H9 (cell line): ENCODE measurements at regions not wholly inside any gene's neighbourhood (a gene's known extent, or its start where the extent isn't known, plus 50 kb on each side); places are given as distances from the start of the nearest gene placed in this dataset.

Source experiments
- DNase-seq: peaks from one replicate; pipeline ENCODE4 v3.0.0-alpha.2; 2017
- H2AFZ ChIP-seq: one replicate; pipeline ENCODE4 v1.6.1; 2013; ENCODE audit warnings: mild to moderate bottlenecking, low read length, control low read depth, moderate library complexity
- H2AK5ac ChIP-seq: 2 replicates; pipeline ENCODE4 v1.6.1; 2013; ENCODE audit warnings: low read length, control low read depth, mixed read lengths; ENCODE audit not compliant: insufficient read length
- H2BK120ac ChIP-seq: one replicate; pipeline ENCODE4 v1.6.1; 2013; ENCODE audit warnings: low read depth, mild to moderate bottlenecking, low read length, control low read depth, inconsistent platforms; ENCODE audit not compliant: poor library complexity, severe bottlenecking
- H2BK12ac ChIP-seq: 2 replicates; pipeline ENCODE4 v1.6.1; 2013; ENCODE audit warnings: low read length, control low read depth, mixed read lengths, low read depth; ENCODE audit not compliant: insufficient read length
- H2BK15ac ChIP-seq: 2 replicates; pipeline ENCODE4 v1.6.1; 2013; ENCODE audit warnings: low read depth, low read length, control low read depth
- H2BK20ac ChIP-seq: one replicate; pipeline ENCODE4 v1.6.1; 2013; ENCODE audit warnings: low read depth, mild to moderate bottlenecking, low read length, control low read depth, inconsistent platforms; ENCODE audit not compliant: poor library complexity, severe bottlenecking
- H2BK5ac ChIP-seq: 2 replicates; pipeline ENCODE4 v1.6.1; 2013; ENCODE audit warnings: low read length, control low read depth, mixed read lengths; ENCODE audit not compliant: insufficient read length
- H3K14ac ChIP-seq: 2 replicates; pipeline ENCODE4 v1.6.1; 2013; ENCODE audit warnings: low read length, control low read depth; ENCODE audit not compliant: insufficient read depth
- H3K18ac ChIP-seq: 2 replicates; pipeline ENCODE4 v1.6.1; 2013; ENCODE audit warnings: low read depth, mild to moderate bottlenecking, mixed read lengths, low read length, control low read depth; ENCODE audit not compliant: insufficient read length
- H3K23ac ChIP-seq: 2 replicates; pipeline ENCODE4 v1.6.1; 2013; ENCODE audit warnings: low read length, control low read depth, mixed read lengths, low read depth; ENCODE audit not compliant: insufficient read length
- H3K23me2 ChIP-seq: 2 replicates; pipeline ENCODE4 v1.6.1; 2013; ENCODE audit warnings: low read depth, mild to moderate bottlenecking, mixed read lengths, low read length, control low read depth; ENCODE audit not compliant: insufficient read length, poor library complexity, severe bottlenecking
- H3K27ac ChIP-seq: 2 replicates; pipeline ENCODE4 v1.5.1; 2013; ENCODE audit warnings: low read length, control low read depth, mixed read lengths, low read depth; ENCODE audit not compliant: insufficient read length
- H3K27me3 ChIP-seq: 2 replicates; pipeline ENCODE4 v1.6.1; 2013; ENCODE audit warnings: low read length, control low read depth, inconsistent platforms; ENCODE audit not compliant: insufficient read depth
- H3K4ac ChIP-seq: 2 replicates; pipeline ENCODE4 v1.6.1; 2013; ENCODE audit warnings: low read depth, mild to moderate bottlenecking, control low read depth, inconsistent platforms, low read length, moderate library complexity
- H3K4me1 ChIP-seq: 2 replicates; pipeline ENCODE4 v1.6.1; 2013; ENCODE audit warnings: low read length, control low read depth, inconsistent platforms; ENCODE audit not compliant: insufficient read depth
- H3K4me2 ChIP-seq: 2 replicates; pipeline ENCODE4 v1.6.1; 2013; ENCODE audit warnings: low read length, control low read depth, mixed read lengths; ENCODE audit not compliant: insufficient read length, insufficient read depth
- H3K56ac ChIP-seq: 2 replicates; pipeline ENCODE4 v1.6.1; 2013; ENCODE audit warnings: low read depth, mild to moderate bottlenecking, mixed read lengths, low read length, control low read depth; ENCODE audit not compliant: insufficient read length
- H3K79me1 ChIP-seq: 2 replicates; pipeline ENCODE4 v1.6.1; 2013; ENCODE audit warnings: low read depth, mild to moderate bottlenecking, moderate library complexity, low read length, control low read depth, inconsistent platforms; ENCODE audit not compliant: insufficient read depth, poor library complexity, severe bottlenecking
- H3K79me2 ChIP-seq: 2 replicates; pipeline ENCODE4 v1.6.1; 2013; ENCODE audit warnings: low read length, control low read depth, inconsistent platforms; ENCODE audit not compliant: insufficient read depth
- H3K9ac ChIP-seq: 2 replicates; pipeline ENCODE4 v1.6.1; 2013; ENCODE audit warnings: low read length, control low read depth, mixed read lengths; ENCODE audit not compliant: insufficient read length; ENCODE audit errors: extremely low read depth
- H3K9me3 ChIP-seq: one replicate; pipeline ENCODE4 v1.6.1; 2013; ENCODE audit warnings: low read depth, low read length, inconsistent platforms; ENCODE audit not compliant: control insufficient read depth
- H3T11ph ChIP-seq: one replicate; pipeline ENCODE4 v1.6.1; 2013; ENCODE audit warnings: mild to moderate bottlenecking, low read length, control low read depth, inconsistent platforms
- H4K20me1 ChIP-seq: one replicate; pipeline ENCODE4 v1.6.1; 2013; ENCODE audit not compliant: control insufficient read depth, insufficient read length, insufficient read depth
- H4K5ac ChIP-seq: 2 replicates; pipeline ENCODE4 v1.6.1; 2013; ENCODE audit warnings: low read depth, mild to moderate bottlenecking, mixed read lengths, low read length, control low read depth; ENCODE audit not compliant: insufficient read length
- H4K8ac ChIP-seq: replicated peaks from 2 replicates; pipeline ENCODE4 v1.6.1; 2013; ENCODE audit warnings: low read length, control low read depth, mixed read lengths, low read depth; ENCODE audit not compliant: insufficient read length
- H4K91ac ChIP-seq: 2 replicates; pipeline ENCODE4 v1.6.1; 2013; ENCODE audit warnings: low read depth, mild to moderate bottlenecking, moderate library complexity, mixed read lengths, low read length, control low read depth; ENCODE audit not compliant: insufficient read length
- H3K27ac Mint-ChIP-seq, 3 experiments: 2 replicates in 2 of 3; 3 replicates in 1 of 3; pipeline ENCODE4 v1.8.0; 2020 to 2021; ENCODE audit warnings: mixed read lengths in 3 of 3, mild to moderate bottlenecking in 1 of 3, moderate library complexity in 1 of 3
- H3K27me3 Mint-ChIP-seq: 2 replicates; pipeline ENCODE4 v1.8.0; 2021; ENCODE audit warnings: low read depth, mild to moderate bottlenecking, moderate library complexity, mixed read lengths
- H3K36me3 Mint-ChIP-seq, 3 experiments: 2 replicates in 2 of 3; 3 replicates in 1 of 3; pipeline ENCODE4 v1.8.0; 2020 to 2021; ENCODE audit warnings: low read depth in 3 of 3, mixed read lengths in 3 of 3; ENCODE audit not compliant: insufficient read depth in 1 of 3
- H3K4me1 Mint-ChIP-seq, 2 experiments: 2 replicates each; pipeline ENCODE4 v1.8.0; 2020; ENCODE audit warnings: mixed read lengths in 2 of 2
- H3K4me3 Mint-ChIP-seq, 2 experiments: 2 replicates in 1 of 2; 3 replicates in 1 of 2; pipeline ENCODE4 v1.8.0; 2020 to 2021; ENCODE audit warnings: mild to moderate bottlenecking in 2 of 2, mixed read lengths in 2 of 2, moderate library complexity in 1 of 2
- H3K9me3 Mint-ChIP-seq, 2 experiments: 2 replicates in 1 of 2; 3 replicates in 1 of 2; pipeline ENCODE4 v1.8.0; 2020; ENCODE audit warnings: mild to moderate bottlenecking in 2 of 2, mixed read lengths in 2 of 2, moderate library complexity in 1 of 2
- CTCF ChIP-seq: fragments of 200-600 bp; sonication (generic); conservative IDR thresholded peaks from 3 replicates; pipeline ENCODE4 v1.8.0; 2021; ENCODE audit warnings: antibody characterized with exemption, mild to moderate bottlenecking
- whole genome bisulfite sequencing: extraction: QIAGEN DNeasy Blood & Tissue Kit; methylation state at CpG from one replicate; pipeline ENCODE4 v1.1.7; 2013; ENCODE audit warnings: missing lambda C conversion rate, low lambda C conversion rate, mixed read lengths; ENCODE audit not compliant: insufficient read length; ENCODE audit errors: extremely low coverage; 5-methylcytosine and 5-hydroxymethylcytosine counted together

- no peak for DNase-seq
- no peak overlapping the region for H4K5ac ChIP-seq
- no peak overlapping the region for H3K56ac ChIP-seq
- Mint-ChIP-seq H3K27ac (no peak overlapping the region), H3K4me3 (no peak overlapping the region), H3K27me3 (peaks cover under 1% of the 10 kb centered on the region; the same call in 1 of the 2 replicates), H3K36me3 (no peaks in the 10 kb centered on the region), H3K4me1 (peaks cover 8 to 9% of the 10 kb centered on the region in 2 experiments), H3K9me3 (no peaks in the 10 kb centered on the region; a peak in 1 of 5 replicates)
- H2AFZ ChIP-seq = no peak overlapping the region
- no peak overlapping the region for H4K91ac ChIP-seq
- no peak overlapping the region for H3K14ac ChIP-seq
- no peaks in the 10 kb centered on the region for H3K79me1 ChIP-seq
- H4K8ac ChIP-seq = no peak overlapping the region
- H3K23me2 ChIP-seq = no peaks in the 10 kb centered on the region
- no peak overlapping the region for H2BK5ac ChIP-seq
- no peak overlapping the region for H3K27ac ChIP-seq
- H2AK5ac ChIP-seq = no peak overlapping the region
- H2BK15ac ChIP-seq = no peak overlapping the region
- no peak overlapping the region for H2BK120ac ChIP-seq
- H3K27me3 ChIP-seq = no peaks in the 10 kb centered on the region
- no peak overlapping the region for H2BK12ac ChIP-seq
- no CpG with 5 or more reads among the region's 1 CpG for WGBS
- H4K20me1 ChIP-seq = no peaks in the 10 kb centered on the region
- no peak overlapping the region for H3K18ac ChIP-seq
- H3K79me2 ChIP-seq = no peaks in the 10 kb centered on the region
- H3K4me1 ChIP-seq = no peaks in the 10 kb centered on the region
- TF ChIP-seq CTCF = no peak
- H3K9ac ChIP-seq = no peak overlapping the region
- no peak overlapping the region for H3T11ph ChIP-seq
- no peak overlapping the region for H3K23ac ChIP-seq
- H3K4me2 ChIP-seq = no peak overlapping the region
- no peak overlapping the region for H2BK20ac ChIP-seq
- no peak overlapping the region for H3K4ac ChIP-seq
- H3K9me3 ChIP-seq = no peaks in the 10 kb centered on the region
These were observed 87.7 kb upstream of the KLF13 start for GRCh38 chr15:31238906-31239305.
